Eye (tissue), 1 donor: ENCODE measurements at regions not wholly inside any gene's neighbourhood (a gene's known extent, or its start where the extent isn't known, plus 50 kb on each side); places are given as distances from the start of the nearest gene placed in this dataset.
"Not testable (repeated sequence)": the region's sequence is repeated elsewhere in the genome, so short reads cannot be mapped to it uniquely, and the experiment has no call there.

Source experiments
- DNase-seq: peaks from one replicate; pipeline ENCODE4 v3.0.0-alpha.2; 2015

DNA sequence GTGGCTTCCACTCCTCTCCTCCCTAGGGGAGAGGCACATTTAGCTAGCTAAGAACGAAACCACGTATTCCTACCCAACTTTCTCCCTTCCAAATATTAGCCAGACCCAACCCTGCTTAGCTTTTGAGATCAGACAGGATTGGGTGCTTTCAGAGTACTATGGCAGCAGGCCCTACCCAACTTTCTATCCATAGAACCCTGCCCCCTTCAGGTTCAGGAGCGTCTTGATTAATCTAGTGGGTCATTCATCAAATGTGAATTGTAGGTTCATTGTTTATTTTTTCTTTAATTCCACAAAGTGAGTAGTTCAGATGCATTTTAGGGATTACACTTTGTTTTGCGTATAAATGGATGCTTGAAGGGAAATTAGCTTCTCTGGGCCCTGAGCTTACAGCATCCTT is 188.3 kb downstream of the MIB1 start:
- DNase-seq = no peak

- no peak for DNase-seq
Observed at GRCh38 chr18:21930177-21930576, 189.6 kb downstream of the MIB1 start.

DNA sequence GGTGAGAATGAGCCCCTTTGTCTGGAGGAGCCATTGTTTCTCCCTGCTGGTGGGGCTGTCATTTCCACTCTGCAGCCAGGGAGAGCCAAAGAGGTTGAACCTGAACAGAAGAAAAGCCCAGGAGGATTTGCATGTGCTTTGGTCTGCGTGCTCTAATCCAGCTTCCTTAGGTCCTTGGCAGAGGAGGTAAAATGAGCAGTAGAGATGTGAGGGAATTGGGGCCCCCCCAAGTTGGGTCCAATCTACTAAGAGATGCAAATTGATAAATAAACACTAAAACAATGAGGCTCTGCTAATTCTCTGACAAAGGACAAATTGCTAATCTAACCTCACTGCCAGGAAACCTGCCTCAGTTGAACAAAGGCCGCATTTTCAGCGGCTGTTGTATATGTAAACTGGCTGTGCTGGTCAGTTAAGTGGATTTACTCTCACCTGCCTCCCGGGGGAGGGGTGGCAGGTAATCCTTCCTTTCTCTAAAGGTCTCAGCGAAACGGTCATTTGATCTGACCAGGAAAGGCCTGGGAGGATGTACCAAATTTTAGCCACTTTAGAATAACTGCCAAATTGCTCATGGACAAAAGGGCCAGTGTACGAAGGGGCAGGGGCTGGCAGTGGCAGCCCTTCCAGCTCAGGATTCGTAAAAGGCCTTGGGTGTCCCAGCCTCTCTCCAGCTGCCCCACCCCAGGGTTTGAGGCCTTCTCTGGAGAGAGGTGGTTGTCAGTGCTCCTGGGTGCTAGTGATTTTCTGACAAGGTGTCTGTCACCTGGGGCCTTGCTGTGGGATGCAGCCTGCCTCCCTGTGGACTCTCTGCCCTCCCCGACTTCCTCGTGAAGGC is 193.6 kb downstream of the MIB1 start:
- no peak for DNase-seq

DNA sequence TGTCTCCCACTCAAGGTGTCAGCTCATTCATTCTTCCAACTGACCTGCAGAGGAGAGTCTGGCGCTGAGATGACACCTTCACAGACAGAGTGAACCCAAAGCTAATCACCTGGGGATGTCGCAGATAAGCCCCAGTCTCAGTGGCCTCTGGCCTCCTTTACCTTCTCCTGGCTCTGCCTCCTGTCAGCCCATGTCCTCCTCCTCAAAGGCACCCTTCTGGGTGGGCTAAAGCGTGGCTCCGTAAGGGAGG is 194.1 kb downstream of the MIB1 start:
- DNase-seq = no peak

GRCh38 chr18:21943456-21943855 is 202.9 kb downstream of the MIB1 start:
- no peak for DNase-seq

GRCh38 chr18:21949326-21950015 is 208.9 kb downstream of the MIB1 start:
- no peak for DNase-seq

- DNase-seq = peak; percentile 82
Observed at GRCh38 chr18:21955757-21956652, 213.4 kb upstream of the GATA6 start.

DNA sequence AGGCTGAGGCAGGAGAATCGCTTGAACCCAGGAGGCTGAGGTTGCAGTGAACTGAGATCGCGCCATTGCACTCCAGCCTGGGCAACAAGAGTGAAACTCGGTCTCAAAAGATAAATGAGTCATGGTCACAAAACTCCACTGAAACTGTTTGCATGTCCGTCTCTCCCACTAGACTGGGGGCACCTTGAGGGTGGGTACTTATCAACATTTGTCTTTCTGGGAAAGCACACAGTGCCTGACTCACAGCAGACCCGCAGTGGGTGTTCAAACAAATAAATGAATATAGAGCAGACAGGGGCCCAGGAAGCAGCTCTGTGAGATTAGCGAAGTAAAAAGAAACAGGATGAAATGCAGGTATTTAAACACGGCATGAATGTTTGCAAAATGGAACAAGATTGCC is 211.1 kb upstream of the GATA6 start:
- DNase-seq = no peak

- no peak for DNase-seq
Observed at GRCh38 chr18:21958707-21959450, 210.5 kb upstream of the GATA6 start.

DNA sequence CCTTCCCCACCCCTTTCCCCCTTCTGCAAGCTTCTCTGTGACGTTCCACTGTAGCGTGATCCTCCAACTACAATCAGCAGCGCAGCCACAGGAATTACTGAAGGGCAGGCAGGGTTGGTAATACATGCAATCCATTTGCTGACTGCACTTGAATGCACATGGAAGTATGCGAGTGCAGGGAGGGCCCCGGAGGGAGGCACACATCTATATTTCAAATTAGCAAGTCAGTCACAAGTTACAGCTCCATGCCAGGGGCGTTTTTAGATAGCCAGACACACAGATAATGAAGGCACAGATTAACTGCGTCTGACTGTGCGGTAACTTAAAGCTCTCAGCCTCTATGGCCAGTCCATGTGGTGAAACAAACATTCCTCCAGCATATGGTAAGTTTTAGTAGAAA is 209.2 kb upstream of the GATA6 start:
- DNase-seq = peak; percentile 20

- no peak for DNase-seq
Observed at GRCh38 chr18:21963336-21963735, 206.1 kb upstream of the GATA6 start.

DNA sequence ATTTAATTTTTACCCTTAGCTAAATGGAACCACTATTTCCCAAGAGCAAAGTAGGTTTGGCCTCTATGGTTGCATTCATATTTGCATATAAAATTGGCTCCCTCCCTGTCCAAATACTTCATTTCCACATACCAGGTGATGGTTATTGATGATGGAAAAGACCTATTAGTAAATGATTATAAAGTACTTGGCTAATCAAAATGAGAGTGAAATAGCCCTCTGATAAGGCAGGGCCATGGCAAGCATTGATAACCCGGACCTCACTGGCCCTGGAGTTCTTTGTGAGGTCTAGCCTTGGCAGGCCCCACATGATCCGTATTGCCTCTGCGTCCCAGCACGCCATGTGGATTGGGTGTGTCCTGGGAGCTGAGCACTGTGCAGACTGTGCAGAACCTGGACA is 201.1 kb upstream of the GATA6 start:
- no peak for DNase-seq

- no peak for DNase-seq
Observed at GRCh38 chr18:21972281-21972680, 197.1 kb upstream of the GATA6 start.

GRCh38 chr18:21975954-21976353 is 193.4 kb upstream of the GATA6 start:
- DNase-seq = not testable (repeated sequence)

DNA sequence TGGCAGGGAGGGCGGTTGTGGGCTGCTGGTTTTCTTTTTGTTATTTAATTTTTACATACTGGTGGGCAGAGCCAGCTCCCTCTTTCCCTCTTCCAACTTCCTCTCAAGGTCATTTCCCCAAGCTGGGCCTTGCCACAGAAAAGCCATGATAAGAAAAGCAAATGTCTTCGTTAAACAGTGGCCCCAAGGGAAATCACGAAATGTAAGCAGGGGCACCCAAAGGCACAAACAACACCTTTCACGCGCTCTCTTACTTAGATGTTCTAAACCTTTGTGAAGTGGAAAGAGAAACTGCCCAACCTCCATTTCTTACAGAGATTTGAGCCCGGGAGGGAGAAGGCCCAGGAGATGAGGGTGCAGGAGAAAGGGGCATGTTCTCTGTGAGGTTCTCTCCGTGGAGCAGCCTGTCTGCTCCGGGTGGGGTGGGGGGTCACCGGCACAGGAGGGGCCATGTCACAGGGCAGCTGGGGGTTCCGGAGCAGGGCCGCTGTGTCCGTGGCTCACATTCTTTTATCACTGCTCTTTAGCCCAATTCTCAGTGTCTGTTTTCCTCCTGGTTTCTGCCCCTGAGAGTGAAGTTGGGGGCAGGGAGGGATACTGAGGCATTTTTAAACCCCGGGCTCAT is 190.7 kb upstream of the GATA6 start:
- DNase-seq = no peak

DNA sequence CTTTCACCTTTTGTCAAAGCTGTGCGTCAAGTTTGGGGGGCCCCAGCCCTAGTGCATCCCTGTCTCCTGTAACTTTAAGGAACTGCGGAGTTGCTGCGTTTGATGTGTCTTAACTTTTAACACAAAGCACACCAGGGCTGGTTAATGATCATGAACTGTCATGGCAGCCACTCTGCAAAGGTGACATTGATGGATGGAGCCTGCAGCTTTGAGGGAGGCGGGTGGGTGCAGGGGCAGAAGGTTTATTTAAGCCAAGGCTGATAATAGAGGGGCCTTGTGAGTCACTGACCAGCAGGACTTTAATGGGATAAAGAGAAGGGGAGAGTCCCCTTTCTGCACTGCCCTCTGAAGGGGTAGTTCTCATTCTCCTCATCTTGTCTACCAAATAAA is 190.2 kb upstream of the GATA6 start:
- no peak for DNase-seq

DNA sequence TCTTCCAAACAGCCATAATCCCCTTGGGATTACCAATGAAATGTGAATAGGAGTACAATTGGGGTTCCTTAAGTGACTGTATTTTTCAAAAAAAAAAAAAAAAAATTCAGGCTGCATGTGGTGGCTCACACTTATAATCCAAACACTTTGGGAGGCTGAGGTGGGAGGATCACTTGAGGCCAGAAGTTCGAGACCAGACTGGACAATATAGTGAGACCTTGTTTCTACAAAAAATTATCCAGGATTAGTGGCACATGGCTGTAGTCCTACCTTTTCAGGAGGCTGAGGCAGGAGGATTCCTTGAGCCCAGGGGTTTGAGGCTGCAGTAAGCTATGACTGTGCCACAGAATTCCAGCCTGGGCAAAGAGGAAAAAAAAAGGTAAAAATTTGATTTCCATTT is 189.6 kb upstream of the GATA6 start:
- no peak for DNase-seq

DNA sequence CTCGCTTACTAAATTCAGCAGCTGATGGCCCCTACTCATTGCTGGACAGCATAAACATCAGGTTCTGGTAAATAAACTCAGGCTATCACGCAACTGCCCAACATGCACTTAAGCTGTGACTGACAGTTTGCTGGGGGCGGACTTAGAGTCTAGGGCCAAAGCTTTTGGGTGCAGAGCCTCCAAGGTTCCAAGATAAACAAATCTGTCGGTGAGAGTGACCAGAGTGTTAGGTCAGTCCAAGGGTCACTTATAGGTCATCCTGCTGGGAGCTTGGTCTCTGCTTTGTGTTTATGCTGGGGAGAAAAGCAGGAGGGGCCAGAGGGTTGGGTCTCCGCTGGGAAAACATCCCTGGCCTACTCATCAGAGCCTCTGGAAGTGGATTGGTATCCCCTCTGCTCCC is 188.6 kb upstream of the GATA6 start:
- no peak for DNase-seq

DNA sequence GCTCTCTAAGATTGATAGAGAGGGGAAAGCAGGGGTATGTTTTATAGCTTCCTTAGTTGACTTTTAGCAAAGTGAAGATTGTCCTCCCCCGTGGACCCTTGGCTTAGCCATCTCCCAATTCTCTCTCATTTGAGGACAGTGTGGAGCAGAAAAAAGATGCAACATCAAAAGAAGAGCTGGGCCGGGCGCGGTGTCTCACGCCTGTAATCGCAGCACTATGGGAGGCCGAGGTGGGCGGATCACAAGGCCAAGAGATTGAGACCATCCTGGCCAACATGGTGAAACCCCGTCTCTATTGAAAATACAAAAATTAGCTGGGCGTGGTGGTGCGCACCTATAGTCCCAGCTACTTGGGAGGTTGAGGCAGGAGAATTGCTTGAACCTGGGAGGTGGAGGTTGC is 187.9 kb upstream of the GATA6 start:
- not testable (repeated sequence) for DNase-seq

DNA sequence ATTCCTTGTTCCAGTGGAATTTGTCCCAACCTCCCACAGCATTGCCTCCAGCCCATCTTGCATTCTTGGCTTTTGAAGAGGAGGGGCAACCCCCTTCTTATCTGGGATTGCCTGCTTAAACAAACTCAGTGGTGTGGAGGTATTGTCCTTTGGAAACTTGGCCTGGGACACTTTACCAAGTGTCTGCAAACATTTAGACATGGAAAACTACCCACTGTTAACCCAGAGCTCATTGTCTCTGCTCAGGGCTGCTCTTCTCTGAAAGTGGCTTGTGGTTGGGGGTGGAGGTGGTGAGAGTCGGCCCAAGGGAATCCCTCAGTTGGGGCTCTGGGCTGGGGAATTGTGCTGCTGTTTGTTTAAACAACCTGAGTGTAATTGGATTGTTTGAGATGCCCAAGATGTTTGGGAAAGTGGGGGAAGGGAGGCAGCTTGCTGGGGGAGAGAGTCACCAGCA is 178.3 kb upstream of the GATA6 start:
- no peak for DNase-seq

DNA sequence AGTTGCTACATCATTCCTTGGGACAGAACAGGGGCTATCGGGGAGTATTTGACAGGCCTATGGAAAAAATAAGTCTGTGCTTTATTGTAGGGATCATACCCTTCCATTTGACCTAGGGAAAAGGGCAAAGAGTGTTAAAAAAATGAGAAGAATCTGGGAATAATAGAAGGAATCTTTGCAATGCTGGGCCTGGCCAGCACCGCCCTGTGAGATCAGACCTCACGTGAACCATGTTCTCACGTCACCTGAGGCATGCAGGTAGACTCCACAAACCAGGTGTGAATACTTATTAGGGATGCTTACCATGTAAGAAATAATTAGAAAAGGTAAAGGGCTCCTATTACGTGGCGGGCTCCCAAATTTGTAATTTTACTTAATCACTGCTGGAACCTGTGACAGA is 177.5 kb upstream of the GATA6 start:
- no peak for DNase-seq

DNA sequence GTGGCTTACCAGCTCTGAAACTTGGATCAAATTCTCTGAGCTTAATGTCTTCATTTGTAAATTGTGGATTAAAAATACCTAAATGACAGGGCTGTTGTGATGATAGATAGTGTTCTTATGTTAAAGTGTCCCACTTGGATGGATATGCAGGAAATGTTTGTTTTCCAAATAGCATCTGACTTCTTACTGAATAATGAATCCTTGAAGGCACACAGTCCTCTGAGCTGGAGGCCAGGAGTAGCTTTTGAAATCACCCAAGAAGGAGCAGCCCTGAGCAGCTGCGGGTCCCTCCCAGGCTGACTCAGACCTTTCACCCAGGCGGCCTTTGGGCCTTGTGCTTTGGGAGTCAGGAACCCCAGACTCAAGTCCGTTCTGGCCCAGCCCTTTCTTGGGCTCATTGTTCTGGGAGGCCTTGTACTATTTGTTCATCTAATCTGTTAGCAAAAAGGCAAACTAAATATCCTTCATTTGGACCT is 173.0 kb upstream of the GATA6 start:
- no peak for DNase-seq
